A549 (cell line): ENCODE measurements at regions not wholly inside any gene's neighbourhood (a gene's known extent, or its start where the extent isn't known, plus 50 kb on each side); places are given as distances from the start of the nearest gene placed in this dataset.

ENCODE experiments used
- CTCF ChIP-seq: fragments of >200 bp; sonication (Bioruptor Twin); formaldehyde crosslinking; IDR thresholded peaks from 3 replicates; pipeline ENCODE4 v1.5.1; 2016
- MAFK ChIP-seq: fragments of 450-650 bp; IDR thresholded peaks from 2 replicates; pipeline ENCODE4 v1.6.1; 2014; ENCODE audit not compliant: partially characterized antibody
- MAZ ChIP-seq: fragments of 150-350 bp; IDR thresholded peaks from 2 replicates; pipeline ENCODE4 v1.6.1; 2014; ENCODE audit warnings: antibody characterized with exemption, low read depth, low read length, borderline replicate concordance
- POLR2A ChIP-seq: IDR thresholded peaks from 2 replicates; pipeline ENCODE4 v1.6.1; 2012; ENCODE audit warnings: mild to moderate bottlenecking, low read length
- SMC3 ChIP-seq: fragments of >200 bp; sonication (Bioruptor Twin); formaldehyde crosslinking; IDR thresholded peaks from 3 replicates; pipeline ENCODE4 v1.6.1; 2018; ENCODE audit warnings: inconsistent platforms

DNA sequence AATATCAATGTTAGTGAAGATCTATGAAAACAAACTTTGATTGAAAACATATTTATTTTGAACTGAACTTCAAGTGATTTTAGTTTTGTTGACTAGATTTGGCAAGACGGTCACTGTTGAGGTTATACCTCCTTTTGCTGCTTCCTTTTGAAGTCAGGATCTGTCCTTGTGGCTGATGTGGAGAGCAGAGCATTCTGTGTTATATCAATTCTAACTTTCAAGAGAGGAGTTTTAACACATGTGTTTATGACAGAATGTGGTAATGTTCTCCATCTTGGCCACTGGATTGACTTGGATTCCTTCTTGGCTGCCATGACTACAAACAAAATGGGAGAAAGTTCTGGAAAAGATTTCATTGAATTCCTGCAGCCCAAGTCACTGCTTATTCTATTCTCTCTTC, 104.0 kb upstream of the ACTBL2 start:
- TF ChIP-seq CTCF: no peak
- TF ChIP-seq SMC3: no peak
- TF ChIP-seq MAFK: no peak
- TF ChIP-seq MAZ: no peak
- TF ChIP-seq POLR2A: no peak
